ENCODE measurements at regions not wholly inside any gene's neighbourhood (a gene's known extent, or its start where the extent isn't known, plus 50 kb on each side); places are given as distances from the start of the nearest gene placed in this dataset.

GRCh38 chr6:165998072-165998471 lies 169.6 kb downstream of the TBXT start:
- H3K27me3 ChIP-seq (ENCODE audit: control insufficient read depth in 1 of 2, insufficient read depth in 2 of 2, low read length in 2 of 2): no peaks in the 10 kb centered on the region
- no peaks in the 10 kb centered on the region for H3K9me3 ChIP-seq (ENCODE audit: low read length)
- H3K9ac ChIP-seq (ENCODE audit: low read length): no peak overlapping the region
- H3K4me3 ChIP-seq (ENCODE audit: low read depth in 1 of 2, low read length in 2 of 2): no peak overlapping the region
- no peaks in the 10 kb centered on the region for H3K4me1 ChIP-seq (ENCODE audit: insufficient read depth, low read length)
- no peak overlapping the region for H3K27ac ChIP-seq (ENCODE audit: low read depth, low read length)
- H3K36me3 ChIP-seq (ENCODE audit: insufficient read depth, low read length): no peaks in the 10 kb centered on the region

GRCh38 chr6:165991341-165991740 lies 176.3 kb downstream of the TBXT start:
- Histone ChIP-seq H3K27ac (ENCODE audit: low read depth, low read length) (no peak overlapping the region), H3K4me3 (ENCODE audit: low read depth in 1 of 2, low read length in 2 of 2) (no peak overlapping the region), H3K9me3 (ENCODE audit: low read length) (no peaks in the 10 kb centered on the region), H3K9ac (ENCODE audit: low read length) (no peak overlapping the region), H3K27me3 (ENCODE audit: control insufficient read depth in 1 of 2, insufficient read depth in 2 of 2, low read length in 2 of 2) (peaks cover 0 to 5% of the 10 kb centered on the region in 2 donors), H3K4me1 (ENCODE audit: insufficient read depth, low read length) (peaks cover 11% of the 10 kb centered on the region), H3K36me3 (ENCODE audit: insufficient read depth, low read length) (no peaks in the 10 kb centered on the region)

DNA sequence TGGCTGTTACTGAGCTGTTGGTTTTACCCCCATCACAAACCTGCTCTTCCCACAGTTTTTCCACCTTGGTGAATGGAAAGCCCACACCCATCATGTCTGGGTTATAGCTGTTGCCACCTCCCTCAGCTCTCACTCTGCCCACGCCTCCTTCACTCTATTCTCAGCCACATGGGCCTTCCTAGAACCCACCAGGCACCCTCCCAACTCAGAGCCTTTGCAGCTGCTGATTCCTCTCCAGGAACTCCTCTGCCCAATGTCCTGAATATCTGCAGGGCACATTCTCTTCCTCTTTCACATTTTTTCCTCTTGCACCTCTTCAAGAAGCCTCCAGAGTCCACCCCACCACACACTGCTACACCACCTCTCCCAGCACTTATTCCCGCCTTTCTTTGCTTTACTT lies 177.4 kb downstream of the TBXT start:
- H3K27ac ChIP-seq (ENCODE audit: low read depth, low read length): no peak overlapping the region
- H3K4me1 ChIP-seq (ENCODE audit: insufficient read depth, low read length): peaks cover 11% of the 10 kb centered on the region
- H3K9ac ChIP-seq (ENCODE audit: low read length): no peak overlapping the region
- no peaks in the 10 kb centered on the region for H3K9me3 ChIP-seq (ENCODE audit: low read length)
- peaks cover 0 to 5% of the 10 kb centered on the region in 2 donors for H3K27me3 ChIP-seq (ENCODE audit: control insufficient read depth in 1 of 2, insufficient read depth in 2 of 2, low read length in 2 of 2)
- H3K4me3 ChIP-seq (ENCODE audit: low read depth in 1 of 2, low read length in 2 of 2): no peak overlapping the region
- H3K36me3 ChIP-seq (ENCODE audit: insufficient read depth, low read length): no peaks in the 10 kb centered on the region

GRCh38 chr6:165988757-165989456 lies 178.7 kb downstream of the TBXT start:
- Histone ChIP-seq H3K36me3 (ENCODE audit: insufficient read depth, low read length) (no peaks in the 10 kb centered on the region), H3K27ac (ENCODE audit: low read depth, low read length) (peak overlapping the region; percentile 83), H3K27me3 (ENCODE audit: control insufficient read depth in 1 of 2, insufficient read depth in 2 of 2, low read length in 2 of 2) (peaks cover 0 to 5% of the 10 kb centered on the region in 2 donors), H3K9me3 (ENCODE audit: low read length) (no peaks in the 10 kb centered on the region), H3K4me1 (ENCODE audit: insufficient read depth, low read length) (peaks cover 11% of the 10 kb centered on the region), H3K4me3 (ENCODE audit: low read depth in 1 of 2, low read length in 2 of 2) (peak overlapping the region; percentile 67 to 70), H3K9ac (ENCODE audit: low read length) (peak overlapping the region; percentile 60)

- H3K9ac ChIP-seq (ENCODE audit: low read length): peak overlapping the region; percentile 60
- H3K36me3 ChIP-seq (ENCODE audit: insufficient read depth, low read length): no peaks in the 10 kb centered on the region
- peaks cover 11% of the 10 kb centered on the region for H3K4me1 ChIP-seq (ENCODE audit: insufficient read depth, low read length)
- peak overlapping the region; percentile 67 to 70 for H3K4me3 ChIP-seq (ENCODE audit: low read depth in 1 of 2, low read length in 2 of 2)
- H3K9me3 ChIP-seq (ENCODE audit: low read length): no peaks in the 10 kb centered on the region
- peaks cover 0 to 5% of the 10 kb centered on the region in 2 donors for H3K27me3 ChIP-seq (ENCODE audit: control insufficient read depth in 1 of 2, insufficient read depth in 2 of 2, low read length in 2 of 2)
- H3K27ac ChIP-seq (ENCODE audit: low read depth, low read length): peak overlapping the region; percentile 83
Measured at GRCh38 chr6:165988302-165988756, 179.3 kb downstream of the TBXT start.

GRCh38 chr6:165987483-165988301 lies 180.0 kb downstream of the TBXT start:
- Histone ChIP-seq H3K27me3 (ENCODE audit: control insufficient read depth in 1 of 2, insufficient read depth in 2 of 2, low read length in 2 of 2) (peaks cover 0 to 5% of the 10 kb centered on the region in 2 donors), H3K27ac (ENCODE audit: low read depth, low read length) (peak overlapping the region; percentile 83)

DNA sequence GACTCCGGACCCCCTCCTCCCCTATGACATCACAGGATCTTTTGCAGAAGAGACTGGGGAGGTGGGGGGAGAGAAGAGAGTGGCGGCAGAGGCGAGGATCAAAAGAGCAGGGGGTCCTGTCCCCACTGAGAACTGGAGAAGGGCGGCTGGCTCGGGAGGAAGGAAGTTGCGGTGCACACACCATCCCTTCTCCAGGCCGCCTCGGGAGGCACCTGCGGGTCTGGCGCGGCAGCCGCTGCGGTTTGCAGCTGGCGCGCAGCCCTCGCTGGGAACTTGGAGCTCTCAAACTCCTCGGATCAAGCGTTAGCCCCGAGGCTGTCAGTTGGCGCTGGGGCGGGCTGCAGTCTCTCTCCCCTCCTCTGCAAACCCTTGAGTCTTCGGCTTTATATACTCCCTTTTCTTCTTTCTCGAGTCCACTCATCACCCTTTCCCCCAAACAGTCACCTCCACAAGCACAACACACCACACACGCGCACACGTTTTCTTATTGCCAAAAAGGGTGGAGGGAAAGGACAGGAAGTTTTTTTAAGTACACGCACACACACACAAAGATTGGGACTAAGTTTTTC lies 180.7 kb downstream of the TBXT start:
- H3K4me1 ChIP-seq (ENCODE audit: insufficient read depth, low read length): peaks cover 11% of the 10 kb centered on the region
- H3K27ac ChIP-seq (ENCODE audit: low read depth, low read length): peak overlapping the region; percentile 83
- H3K27me3 ChIP-seq (ENCODE audit: control insufficient read depth in 1 of 2, insufficient read depth in 2 of 2, low read length in 2 of 2): peaks cover 0 to 5% of the 10 kb centered on the region in 2 donors
- H3K36me3 ChIP-seq (ENCODE audit: insufficient read depth, low read length): no peaks in the 10 kb centered on the region
- no peaks in the 10 kb centered on the region for H3K9me3 ChIP-seq (ENCODE audit: low read length)
- peak overlapping the region; percentile 70 to 78 for H3K4me3 ChIP-seq (ENCODE audit: low read depth in 1 of 2, low read length in 2 of 2)
- H3K9ac ChIP-seq (ENCODE audit: low read length): peak overlapping the region; percentile 68

More at GRCh38 chr6:165987483-165988301, 180.0 kb downstream of the TBXT start:
- H3K9ac ChIP-seq (ENCODE audit: low read length): peak overlapping the region; percentile 68
- H3K9me3 ChIP-seq (ENCODE audit: low read length): no peaks in the 10 kb centered on the region
- H3K36me3 ChIP-seq (ENCODE audit: insufficient read depth, low read length): no peaks in the 10 kb centered on the region
- peaks cover 11% of the 10 kb centered on the region for H3K4me1 ChIP-seq (ENCODE audit: insufficient read depth, low read length)
- peak overlapping the region; percentile 70 to 78 for H3K4me3 ChIP-seq (ENCODE audit: low read depth in 1 of 2, low read length in 2 of 2)

DNA sequence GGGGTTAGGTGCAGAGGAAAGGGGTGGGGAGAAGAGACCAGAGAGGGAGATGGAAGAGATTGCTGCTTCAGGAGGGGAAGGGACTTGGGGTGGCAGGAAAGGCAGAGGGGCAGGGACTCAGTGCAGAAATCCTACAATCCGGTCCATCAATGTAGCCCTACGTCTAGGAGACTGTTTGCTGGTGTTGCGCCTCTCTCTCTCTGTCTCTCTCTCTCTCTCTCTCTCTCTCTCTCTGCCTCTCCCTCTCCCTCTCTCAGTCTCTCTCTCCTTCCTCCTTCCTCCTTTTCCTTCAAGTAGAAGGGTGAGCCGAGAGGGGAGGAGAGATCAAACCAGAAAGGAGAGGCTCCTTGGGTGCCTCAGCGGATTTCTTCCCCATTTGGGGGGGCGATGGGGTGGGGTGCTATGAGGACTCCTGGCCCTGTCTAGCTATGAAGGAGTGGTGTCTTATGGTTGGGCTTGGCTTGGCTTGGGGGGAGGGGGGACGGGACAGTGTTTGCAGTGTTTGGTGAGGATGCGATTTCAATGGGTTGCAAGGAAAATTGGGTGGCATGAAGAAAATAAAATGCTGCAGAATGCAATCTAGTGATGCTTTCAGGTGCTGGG lies 181.2 kb downstream of the TBXT start:
- peak overlapping the region; percentile 68 for H3K9ac ChIP-seq (ENCODE audit: low read length)

GRCh38 chr6:165985806-165986299 lies 181.8 kb downstream of the TBXT start:
- Histone ChIP-seq H3K27me3 (ENCODE audit: control insufficient read depth in 1 of 2, insufficient read depth in 2 of 2, low read length in 2 of 2) (peaks cover 0 to 5% of the 10 kb centered on the region in 2 donors), H3K4me1 (ENCODE audit: insufficient read depth, low read length) (peaks cover 11% of the 10 kb centered on the region), H3K9ac (ENCODE audit: low read length) (peak overlapping the region; percentile 68), H3K36me3 (ENCODE audit: insufficient read depth, low read length) (no peaks in the 10 kb centered on the region), H3K9me3 (ENCODE audit: low read length) (no peaks in the 10 kb centered on the region), H3K27ac (ENCODE audit: low read depth, low read length) (peak overlapping the region; percentile 52), H3K4me3 (ENCODE audit: low read depth in 1 of 2, low read length in 2 of 2) (peak overlapping the region; percentile 70 to 78)

More for the DNA sequence above, 181.2 kb downstream of the TBXT start:
- Histone ChIP-seq H3K4me3 (ENCODE audit: low read depth in 1 of 2, low read length in 2 of 2) (peak overlapping the region; percentile 70 to 78), H3K9me3 (ENCODE audit: low read length) (no peaks in the 10 kb centered on the region), H3K27ac (ENCODE audit: low read depth, low read length) (peak overlapping the region; percentile 83), H3K36me3 (ENCODE audit: insufficient read depth, low read length) (no peaks in the 10 kb centered on the region), H3K27me3 (ENCODE audit: control insufficient read depth in 1 of 2, insufficient read depth in 2 of 2, low read length in 2 of 2) (peaks cover 0 to 5% of the 10 kb centered on the region in 2 donors), H3K4me1 (ENCODE audit: insufficient read depth, low read length) (peaks cover 11% of the 10 kb centered on the region)

GRCh38 chr6:165985281-165985805 lies 182.3 kb downstream of the TBXT start:
- peaks cover 0 to 3% of the 10 kb centered on the region in 2 donors for H3K27me3 ChIP-seq (ENCODE audit: control insufficient read depth in 1 of 2, insufficient read depth in 2 of 2, low read length in 2 of 2)
- H3K9ac ChIP-seq (ENCODE audit: low read length): no peak overlapping the region
- H3K9me3 ChIP-seq (ENCODE audit: low read length): no peaks in the 10 kb centered on the region
- peak overlapping the region in 1 of 2 donors; percentile 78 for H3K4me3 ChIP-seq (ENCODE audit: low read depth in 1 of 2, low read length in 2 of 2)
- H3K27ac ChIP-seq (ENCODE audit: low read depth, low read length): no peak overlapping the region
- H3K36me3 ChIP-seq (ENCODE audit: insufficient read depth, low read length): no peaks in the 10 kb centered on the region
- peaks cover 11% of the 10 kb centered on the region for H3K4me1 ChIP-seq (ENCODE audit: insufficient read depth, low read length)
